Neutrophil (primary cell): ENCODE measurements at regions not wholly inside any gene's neighbourhood (a gene's known extent, or its start where the extent isn't known, plus 50 kb on each side); places are given as distances from the start of the nearest gene placed in this dataset.
A peak's percentile ranks its signal among the peaks of the same experiment; 100 is the strongest.

Experiments
- H3K27ac ChIP-seq: fragments of 200-600 bp; sonication (generic); 2 replicates; pipeline ENCODE4 v1.5.1; 2016; ENCODE audit warnings: mild to moderate bottlenecking, moderate library complexity
- H3K27me3 ChIP-seq: fragments of 200-600 bp; sonication (generic); 2 replicates; pipeline ENCODE4 v1.6.0; 2016; ENCODE audit warnings: mild to moderate bottlenecking
- H3K36me3 ChIP-seq: fragments of 200-600 bp; sonication (generic); 2 replicates; pipeline ENCODE4 v1.5.1; 2017
- H3K4me1 ChIP-seq, 2 experiments: fragments of 200-600 bp in 1 of 2; sonication (generic) in 1 of 2; 1 replicate in 1 of 2; 2 replicates in 1 of 2; pipeline versions ENCODE4 v1.5.1 to v1.6.1; 2013 to 2016; ENCODE audit warnings: low read depth in 1 of 2, low read length in 1 of 2, mild to moderate bottlenecking in 1 of 2, moderate library complexity in 1 of 2; ENCODE audit not compliant: control insufficient read depth in 1 of 2, insufficient read depth in 1 of 2
- H3K4me3 ChIP-seq, 2 experiments: fragments of 200-600 bp in 1 of 2; sonication (generic) in 1 of 2; 1 replicate in 1 of 2; 2 replicates in 1 of 2; pipeline ENCODE4 v1.5.1; 2013 to 2016; ENCODE audit warnings: low read depth in 1 of 2, low read length in 1 of 2, mild to moderate bottlenecking in 1 of 2, moderate library complexity in 1 of 2
- H3K9me3 ChIP-seq: fragments of 200-600 bp; sonication (generic); 2 replicates; pipeline ENCODE4 v1.5.1; 2016
- CTCF ChIP-seq: fragments of 200-600 bp; sonication (generic); IDR thresholded peaks from 2 replicates; pipeline ENCODE4 v1.5.1; 2016; ENCODE audit warnings: antibody characterized with exemption

GRCh38 chr15:39411102-39411989, 169.5 kb upstream of the THBS1 start:
- no peak for TF ChIP-seq CTCF
- Histone ChIP-seq H3K4me3 (no peak overlapping the region), H3K4me1 (peaks cover 27 to 58% of the 10 kb centered on the region in 2 experiments), H3K9me3 (no peaks in the 10 kb centered on the region), H3K27ac (peak overlapping the region; percentile 61), H3K36me3 (no peaks in the 10 kb centered on the region), H3K27me3 (peaks cover 33% of the 10 kb centered on the region)

- TF ChIP-seq CTCF: no peak
- Histone ChIP-seq H3K36me3 (no peaks in the 10 kb centered on the region), H3K27ac (no peak overlapping the region), H3K9me3 (no peaks in the 10 kb centered on the region), H3K4me1 (peaks cover 27 to 53% of the 10 kb centered on the region in 2 experiments), H3K27me3 (peaks cover 19% of the 10 kb centered on the region), H3K4me3 (no peak overlapping the region)
Measured at GRCh38 chr15:39413558-39413957, 167.3 kb upstream of the THBS1 start.

- TF ChIP-seq CTCF: no peak
- no peak overlapping the region for H3K27ac ChIP-seq
- no peaks in the 10 kb centered on the region for H3K36me3 ChIP-seq
- peaks cover 18% of the 10 kb centered on the region for H3K27me3 ChIP-seq
- no peak overlapping the region for H3K4me3 ChIP-seq
- H3K9me3 ChIP-seq: no peaks in the 10 kb centered on the region
- H3K4me1 ChIP-seq: peaks cover 27 to 53% of the 10 kb centered on the region in 2 experiments
Measured at GRCh38 chr15:39414201-39414600, 166.7 kb upstream of the THBS1 start.

GRCh38 chr15:39415634-39416033, 165.2 kb upstream of the THBS1 start:
- no peaks in the 10 kb centered on the region for H3K36me3 ChIP-seq
- no peak overlapping the region for H3K4me3 ChIP-seq
- H3K27me3 ChIP-seq: peaks cover 10% of the 10 kb centered on the region
- no peak for TF ChIP-seq CTCF
- peaks cover 27 to 52% of the 10 kb centered on the region in 2 experiments for H3K4me1 ChIP-seq
- no peak overlapping the region for H3K27ac ChIP-seq
- H3K9me3 ChIP-seq: no peaks in the 10 kb centered on the region

- Histone ChIP-seq H3K4me1 (peaks cover 23 to 46% of the 10 kb centered on the region in 2 experiments), H3K36me3 (no peaks in the 10 kb centered on the region)
- TF ChIP-seq CTCF: no peak
Measured at GRCh38 chr15:39416258-39416657, 164.6 kb upstream of the THBS1 start.

More at GRCh38 chr15:39416258-39416657, 164.6 kb upstream of the THBS1 start:
- H3K4me3 ChIP-seq: no peak overlapping the region
- no peaks in the 10 kb centered on the region for H3K9me3 ChIP-seq
- peaks cover 10% of the 10 kb centered on the region for H3K27me3 ChIP-seq
- no peak overlapping the region for H3K27ac ChIP-seq
